K562 (cell line): ENCODE measurements at regions not wholly inside any gene's neighbourhood (a gene's known extent, or its start where the extent isn't known, plus 50 kb on each side); places are given as distances from the start of the nearest gene placed in this dataset.

Experiments
- ATAC-seq: fragments of 200-7000 bp; cut with Tn5 transposase; 3 replicates; pipeline ENCODE4 v1.9.1; 2020; ENCODE audit warnings: moderate library complexity
- BruUV-seq: library from RNA; stranded (reverse); fragments of 400-500 nt; replicated peaks from 2 replicates; lab custom pipeline; 2021; lab: Mats Ljungman, UMichigan
- CTCF ChIA-PET: fragments of 300-600 bp; formaldehyde crosslinking; extraction: SDS; loops from one replicate; lab custom pipeline; 2021; ENCODE audit warnings: low intra/inter-chr PET ratio; lab: Yijun Ruan, JAX
- POLR2A ChIA-PET: fragments of 300-600, 350-650 bp; sonication (Branson Sonifier 250); formaldehyde crosslinking; extraction: SDS; loops from one replicate; lab custom pipeline; 2021; ENCODE audit warnings: antibody characterized with exemption, inconsistent platforms; lab: Yijun Ruan, JAX
- DNase-seq, 4 experiments: peaks; one replicate each; pipeline versions ENCODE4 v3.0.0 to v3.0.0-alpha.2; 2011 to 2018; ENCODE audit warnings: low spot score in 3 of 4, mixed read lengths in 3 of 4; ENCODE audit errors: extremely low read depth in 1 of 4
- FAIRE-seq: peaks from 2 replicates; lab custom pipeline; 2011; peaks lifted over from hg19 to GRCh38; lab: Jason Lieb, UNC
- H2AFZ ChIP-seq: 2 replicates; pipeline ENCODE4 v1.6.0; 2011; ENCODE audit warnings: low read depth, low read length, control low read depth, inconsistent platforms
- H3K27ac ChIP-seq: fragments of 200-600 bp; 3 replicates; pipeline ENCODE4 v1.8.0; 2011; ENCODE audit warnings: low read depth, mild to moderate bottlenecking, control low read depth, inconsistent platforms, low read length, moderate library complexity, mixed read lengths; ENCODE audit errors: extremely low read depth
- H3K27me3 ChIP-seq, 2 experiments: fragments of 300-600 bp in 1 of 2; 2 replicates in 1 of 2; 3 replicates in 1 of 2; pipeline versions ENCODE4 v1.6.0 to v1.8.0; 2011; ENCODE audit warnings: inconsistent platforms in 2 of 2, low read length in 2 of 2, mild to moderate bottlenecking in 1 of 2, mixed read lengths in 1 of 2, moderate library complexity in 1 of 2; ENCODE audit not compliant: control insufficient read depth in 2 of 2, insufficient read depth in 2 of 2
- H3K36me3 ChIP-seq: fragments of 300-600 bp; 3 replicates; pipeline ENCODE4 v1.8.0; 2011; ENCODE audit warnings: mild to moderate bottlenecking, low read length, inconsistent platforms; ENCODE audit not compliant: control insufficient read depth, insufficient read depth
- H3K4me1 ChIP-seq, 2 experiments: fragments of 200-600 bp in 1 of 2; replicated peaks in 1 of 2; 2 replicates in 1 of 2; 3 replicates in 1 of 2; pipeline versions ENCODE4 v1.5.1 to v1.8.0; 2011; ENCODE audit warnings: inconsistent platforms in 2 of 2, low read length in 2 of 2, mild to moderate bottlenecking in 1 of 2, mixed read lengths in 1 of 2, moderate library complexity in 1 of 2; ENCODE audit not compliant: control insufficient read depth in 2 of 2, insufficient read depth in 2 of 2
- H3K4me2 ChIP-seq: 2 replicates; pipeline ENCODE4 v1.6.1; 2011; ENCODE audit warnings: low read length, control low read depth, inconsistent platforms, mixed read lengths; ENCODE audit not compliant: insufficient read depth
- H3K4me3 ChIP-seq: fragments of 200-600 bp; sonication (generic), shearing (Covaris generic); 2 replicates; pipeline ENCODE4 v1.5.1; 2016; ENCODE audit warnings: control low read depth, inconsistent platforms
- H3K79me2 ChIP-seq: fragments of 200-600 bp; 3 replicates; pipeline ENCODE4 v1.8.0; 2011; ENCODE audit warnings: low read length, inconsistent platforms; ENCODE audit not compliant: control insufficient read depth, insufficient read depth
- H3K9ac ChIP-seq, 2 experiments: 2 replicates each; pipeline versions ENCODE4 v1.6.0 to v1.6.1; 2011; ENCODE audit warnings: low read depth in 2 of 2, low read length in 2 of 2, control low read depth in 1 of 2, inconsistent platforms in 1 of 2, mild to moderate bottlenecking in 1 of 2, mixed read lengths in 1 of 2; ENCODE audit not compliant: insufficient read depth in 1 of 2
- H3K9me1 ChIP-seq: one replicate; pipeline ENCODE4 v1.6.0; 2011; ENCODE audit warnings: inconsistent platforms, mild to moderate bottlenecking, low read length, moderate library complexity; ENCODE audit not compliant: control insufficient read depth, insufficient read depth
- H3K9me3 ChIP-seq: replicated peaks from 2 replicates; pipeline ENCODE4 v1.5.1; 2011; ENCODE audit warnings: low read depth, low read length, inconsistent platforms; ENCODE audit not compliant: control insufficient read depth, insufficient read depth
- H4K20me1 ChIP-seq: replicated peaks from 2 replicates; pipeline ENCODE4 v1.6.1; 2011; ENCODE audit warnings: low read length, inconsistent platforms, mixed read lengths; ENCODE audit not compliant: control insufficient read depth, insufficient read depth
- E2F6 ChIP-seq, 2 experiments: IDR thresholded peaks; 2 replicates each; pipeline ENCODE4 v1.6.1; 2011; ENCODE audit warnings: borderline replicate concordance in 1 of 2, control low read depth in 1 of 2, low read depth in 1 of 2, low read length in 1 of 2, mild to moderate bottlenecking in 1 of 2, mixed read lengths in 1 of 2, moderate library complexity in 1 of 2; ENCODE audit not compliant: insufficient read depth in 1 of 2, insufficient read length in 1 of 2, poor library complexity in 1 of 2, severe bottlenecking in 1 of 2; ENCODE audit errors: extremely low read depth in 1 of 2
- GABPA ChIP-seq: fragments of 200-800 bp; sonication (Bioruptor generic); conservative IDR thresholded peaks from 2 replicates; pipeline ENCODE4 v1.6.1; 2016; ENCODE audit warnings: low read depth, missing genetic modification characterization, missing compliant biosample characterization
- HNRNPK ChIP-seq: fragments of 200-400 bp; formaldehyde crosslinking; IDR thresholded peaks from one replicate; pipeline ENCODE4 v1.6.1; 2018; ENCODE audit warnings: mild to moderate bottlenecking, low read depth, low read length; ENCODE audit not compliant: poor library complexity, severe bottlenecking
- STAT5B ChIP-seq: fragments of 250-450 bp; sonication (Bioruptor Pico); IDR thresholded peaks from 2 replicates; pipeline ENCODE4 v1.8.0; 2021; ENCODE audit warnings: mild to moderate bottlenecking, inconsistent platforms
- U2AF2 ChIP-seq: fragments of 200-400 bp; formaldehyde crosslinking; optimal IDR thresholded peaks from 2 replicates; pipeline ENCODE3; 2017; ENCODE audit warnings: low read depth, mild to moderate bottlenecking, low read length
- ZNF282 ChIP-seq: sonication (generic); formaldehyde crosslinking; IDR thresholded peaks from 2 replicates; pipeline ENCODE4 v1.8.1; 2023; ENCODE audit warnings: missing genetic modification reagents
- WGBS: fragments of 100-300 bp; shearing (Covaris generic); methylation state at CpG from one replicate; pipeline ENCODE4 v1.1.6; 2016; ENCODE audit warnings: low coverage, mixed read lengths; ENCODE audit not compliant: insufficient coverage; ENCODE audit errors: missing lambda C conversion rate; 5-methylcytosine and 5-hydroxymethylcytosine counted together
- in situ Hi-C: fragments of 300-500 bp; cut with MboI; formaldehyde crosslinking; loops from 4 replicates; pipeline ENCODE4 v1.15.0; 2018; ENCODE audit warnings: inconsistent platforms, mixed read lengths
- intact Hi-C: fragments of 100-400 bp; cut with micrococcal nuclease; formaldehyde crosslinking; loops from 2 replicates; pipeline ENCODE4 v1.14.2; 2022

DNA sequence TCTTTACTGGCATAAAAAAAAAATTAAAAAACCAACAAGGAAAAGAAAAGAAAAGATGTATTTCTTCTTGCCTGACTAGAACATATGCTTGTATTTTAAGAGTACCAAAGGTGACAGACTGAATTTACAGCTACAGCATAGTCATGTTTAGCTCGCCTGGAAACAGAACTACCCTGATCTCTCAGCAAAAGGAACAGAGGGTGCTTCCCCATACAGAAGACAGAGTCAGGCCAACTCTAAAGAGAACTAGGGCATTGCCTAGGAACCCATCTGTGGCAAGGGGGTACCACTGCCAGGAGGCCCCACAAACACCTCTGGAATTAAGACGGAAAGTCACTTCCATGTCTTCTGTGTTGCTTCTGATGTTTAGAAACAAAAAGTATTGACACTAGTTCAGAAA, 252.1 kb upstream of the STARD13 start:
- no peaks in the 10 kb centered on the region for H3K79me2 ChIP-seq
- peaks cover 0 to 7% of the 10 kb centered on the region in 2 experiments; a peak in 1 of 5 replicates for H3K4me1 ChIP-seq
- H2AFZ ChIP-seq: peak overlapping the region; percentile 31; the same call in 1 of the 2 replicates
- in situ Hi-C loops: no loop called here
- no peak overlapping the region for H3K4me2 ChIP-seq
- H3K27ac ChIP-seq: no peak overlapping the region
- TF ChIP-seq U2AF2: no peak
- no peak for TF ChIP-seq STAT5B (CRISPR knock-in tag)
- TF ChIP-seq ZNF282 (CRISPR knock-in tag): no peak
- TF ChIP-seq GABPA: no peak
- TF ChIP-seq HNRNPK: no peak
- TF ChIP-seq E2F6 (IDR thresholded peaks at IDR 0.05; ENCODE audit: borderline replicate concordance in 1 of 2, extremely low read depth in 1 of 2, insufficient read depth in 1 of 2, insufficient read length in 1 of 2, low read depth in 1 of 2, low read length in 1 of 2, poor library complexity in 1 of 2, severe bottlenecking in 1 of 2): no peak
- TF ChIP-seq, all 486 proteins: peak for 0
- DNase-seq (no peak), FAIRE-seq (no peak), ATAC-seq (no peak)
- H3K9ac ChIP-seq: no peak overlapping the region
- no peaks in the 10 kb centered on the region for H3K36me3 ChIP-seq
- BruUV-seq: no TSS peak
- ChIA-PET CTCF (no interaction called here), POLR2A (interaction anchor here (1.2 kb wide), 1 partner anchor 12 kb away, joined by 5 read pairs; no protein-coding TSS in a partner anchor)
- H3K4me3 ChIP-seq: no peak overlapping the region
- WGBS: 36% methylated on average over 2 of the region's 2 CpGs
- H3K9me3 ChIP-seq: no peaks in the 10 kb centered on the region
- H3K27me3 ChIP-seq: no peaks in the 10 kb centered on the region
- intact Hi-C loops: no loop called here
- H3K9me1 ChIP-seq: no peaks in the 10 kb centered on the region
- H4K20me1 ChIP-seq: no peaks in the 10 kb centered on the region
